K562 (cell line): ENCODE measurements at regions not wholly inside any gene's neighbourhood (a gene's known extent, or its start where the extent isn't known, plus 50 kb on each side); places are given as distances from the start of the nearest gene placed in this dataset.

ENCODE experiments used
- FOS ChIP-seq: IDR thresholded peaks from 3 replicates; pipeline ENCODE4 v1.6.1; 2011; ENCODE audit not compliant: insufficient read length; ENCODE audit errors: extremely low read depth
- KLF16 ChIP-seq: IDR thresholded peaks from 2 replicates; pipeline ENCODE4 v1.6.1; 2016; ENCODE audit warnings: antibody characterized with exemption
- POLR2A ChIP-seq: fragments of 450-650 bp; conservative IDR thresholded peaks from 2 replicates; pipeline ENCODE4 v1.6.1; 2016
- TEAD2 ChIP-seq: fragments of 450-650 bp; IDR thresholded peaks from 2 replicates; pipeline ENCODE4 v1.6.1; 2016; ENCODE audit warnings: missing genetic modification characterization, control low read depth, missing compliant biosample characterization
- TF ChIP-seq, protein P1 (sequence below): fragments of 450-650 bp; IDR thresholded peaks from 2 replicates; pipeline ENCODE4 v1.6.1; 2018; ENCODE audit not compliant: partially characterized antibody
- TF ChIP-seq, protein P2 (sequence below), 2 experiments: fragments of 450-650 bp in 1 of 2; sonication (generic) in 1 of 2; formaldehyde crosslinking in 1 of 2; IDR thresholded peaks in 1 of 2; conservative IDR thresholded peaks in 1 of 2; 2 replicates each; pipeline versions ENCODE4 v1.6.1 to v1.8.1; 2016 to 2023; ENCODE audit warnings: mild to moderate bottlenecking in 2 of 2, moderate library complexity in 2 of 2, inconsistent platforms in 1 of 2, missing genetic modification reagents in 1 of 2

DNA sequence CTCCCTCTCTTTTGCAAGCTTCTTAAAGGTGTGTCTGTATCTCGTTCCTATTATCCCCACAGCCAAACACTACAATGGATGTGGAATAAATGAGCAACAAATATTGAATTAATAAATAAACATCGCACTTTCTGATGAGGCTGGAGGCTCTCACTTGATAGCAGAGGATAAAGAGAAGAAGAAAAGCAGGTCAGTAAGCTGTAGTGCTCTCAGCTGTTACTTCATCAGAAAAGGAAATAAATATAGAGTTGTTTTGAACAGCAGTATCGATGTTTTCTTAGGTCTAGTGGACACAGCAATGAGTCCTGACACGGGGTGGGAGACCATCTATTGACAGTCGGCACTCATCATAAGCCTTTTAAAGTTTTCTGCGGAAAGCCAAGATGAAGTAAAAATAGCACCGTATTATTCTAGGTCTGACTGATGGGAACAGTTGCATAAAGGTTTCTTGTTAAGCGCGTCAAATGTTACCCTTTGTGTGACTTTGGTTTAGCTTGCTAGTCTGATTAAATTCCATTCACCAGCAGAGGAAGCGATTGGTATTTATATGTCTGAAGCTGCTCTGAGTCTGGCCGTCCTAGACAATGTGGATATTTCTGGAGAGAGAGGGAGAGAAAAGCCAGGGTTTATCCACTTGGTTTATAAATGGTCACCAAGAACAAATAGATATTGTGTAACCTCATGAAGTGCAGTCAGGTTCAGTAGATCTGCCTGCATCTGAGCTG, 646.1 kb downstream of the CDH11 start:
- TF ChIP-seq FOS (no peak), TEAD2 (no peak), KLF16 (no peak), POLR2A (no peak)
- TF ChIP-seq, protein P1, sequence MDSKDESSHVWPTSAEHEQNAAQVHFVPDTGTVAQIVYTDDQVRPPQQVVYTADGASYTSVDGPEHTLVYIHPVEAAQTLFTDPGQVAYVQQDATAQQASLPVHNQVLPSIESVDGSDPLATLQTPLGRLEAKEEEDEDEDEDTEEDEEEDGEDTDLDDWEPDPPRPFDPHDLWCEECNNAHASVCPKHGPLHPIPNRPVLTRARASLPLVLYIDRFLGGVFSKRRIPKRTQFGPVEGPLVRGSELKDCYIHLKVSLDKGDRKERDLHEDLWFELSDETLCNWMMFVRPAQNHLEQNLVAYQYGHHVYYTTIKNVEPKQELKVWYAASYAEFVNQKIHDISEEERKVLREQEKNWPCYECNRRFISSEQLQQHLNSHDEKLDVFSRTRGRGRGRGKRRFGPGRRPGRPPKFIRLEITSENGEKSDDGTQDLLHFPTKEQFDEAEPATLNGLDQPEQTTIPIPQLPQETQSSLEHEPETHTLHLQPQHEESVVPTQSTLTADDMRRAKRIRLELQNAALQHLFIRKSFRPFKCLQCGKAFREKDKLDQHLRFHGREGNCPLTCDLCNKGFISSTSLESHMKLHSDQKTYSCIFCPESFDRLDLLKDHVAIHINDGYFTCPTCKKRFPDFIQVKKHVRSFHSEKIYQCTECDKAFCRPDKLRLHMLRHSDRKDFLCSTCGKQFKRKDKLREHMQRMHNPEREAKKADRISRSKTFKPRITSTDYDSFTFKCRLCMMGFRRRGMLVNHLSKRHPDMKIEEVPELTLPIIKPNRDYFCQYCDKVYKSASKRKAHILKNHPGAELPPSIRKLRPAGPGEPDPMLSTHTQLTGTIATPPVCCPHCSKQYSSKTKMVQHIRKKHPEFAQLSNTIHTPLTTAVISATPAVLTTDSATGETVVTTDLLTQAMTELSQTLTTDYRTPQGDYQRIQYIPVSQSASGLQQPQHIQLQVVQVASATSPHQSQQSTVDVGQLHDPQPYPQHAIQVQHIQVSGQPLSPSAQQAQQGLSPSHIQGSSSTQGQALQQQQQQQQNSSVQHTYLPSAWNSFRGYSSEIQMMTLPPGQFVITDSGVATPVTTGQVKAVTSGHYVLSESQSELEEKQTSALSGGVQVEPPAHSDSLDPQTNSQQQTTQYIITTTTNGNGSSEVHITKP = no peak
- TF ChIP-seq, protein P2, sequence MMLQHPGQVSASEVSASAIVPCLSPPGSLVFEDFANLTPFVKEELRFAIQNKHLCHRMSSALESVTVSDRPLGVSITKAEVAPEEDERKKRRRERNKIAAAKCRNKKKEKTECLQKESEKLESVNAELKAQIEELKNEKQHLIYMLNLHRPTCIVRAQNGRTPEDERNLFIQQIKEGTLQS (IDR thresholded peaks at IDR 0.05) = no peak
- TF ChIP-seq, protein P2 (CRISPR knock-in tag; conservative IDR thresholded peaks at IDR 0.05) = no peak
